Prostate gland (tissue), 2 donors: ENCODE measurements at regions not wholly inside any gene's neighbourhood (a gene's known extent, or its start where the extent isn't known, plus 50 kb on each side); places are given as distances from the start of the nearest gene placed in this dataset.

Experiments
- POLR2A ChIP-seq: fragments of 450-650 bp; IDR thresholded peaks from one replicate; pipeline ENCODE4 v1.6.1; 2016; ENCODE audit warnings: antibody characterized with exemption, mild to moderate bottlenecking
- TF ChIP-seq, protein P1 (sequence below), 4 experiments: fragments of 200-600 bp in 2 of 4; fragments of 450-650 bp in 2 of 4; sonication (generic) in 2 of 4; IDR thresholded peaks; 1 replicate in 3 of 4; 2 replicates in 1 of 4; pipeline ENCODE4 v1.5.1; 2016 to 2019; ENCODE audit warnings: antibody characterized with exemption in 4 of 4, mild to moderate bottlenecking in 2 of 4, moderate library complexity in 2 of 4

DNA sequence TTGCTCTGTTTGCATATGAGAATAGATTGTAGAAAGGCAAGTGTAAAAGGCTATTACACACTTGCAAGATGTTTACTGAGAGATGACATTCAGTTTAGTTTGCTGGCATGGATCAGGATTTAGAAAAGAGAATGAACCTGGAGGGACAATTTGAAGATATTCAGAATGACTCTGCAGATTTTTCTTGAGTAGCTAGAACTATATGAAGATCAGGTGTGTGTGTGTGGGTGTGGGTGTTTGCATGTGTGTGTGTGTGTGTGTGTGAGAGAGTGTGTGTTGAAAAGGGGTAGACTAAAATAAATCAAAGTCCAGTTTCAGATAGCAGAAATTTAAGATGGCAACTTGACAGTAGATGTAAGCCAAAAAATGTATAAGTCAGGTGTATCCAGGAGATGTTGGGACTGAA, 74.0 kb upstream of the ANXA1 start:
- TF ChIP-seq POLR2A, result no peak
- TF ChIP-seq, protein P1, sequence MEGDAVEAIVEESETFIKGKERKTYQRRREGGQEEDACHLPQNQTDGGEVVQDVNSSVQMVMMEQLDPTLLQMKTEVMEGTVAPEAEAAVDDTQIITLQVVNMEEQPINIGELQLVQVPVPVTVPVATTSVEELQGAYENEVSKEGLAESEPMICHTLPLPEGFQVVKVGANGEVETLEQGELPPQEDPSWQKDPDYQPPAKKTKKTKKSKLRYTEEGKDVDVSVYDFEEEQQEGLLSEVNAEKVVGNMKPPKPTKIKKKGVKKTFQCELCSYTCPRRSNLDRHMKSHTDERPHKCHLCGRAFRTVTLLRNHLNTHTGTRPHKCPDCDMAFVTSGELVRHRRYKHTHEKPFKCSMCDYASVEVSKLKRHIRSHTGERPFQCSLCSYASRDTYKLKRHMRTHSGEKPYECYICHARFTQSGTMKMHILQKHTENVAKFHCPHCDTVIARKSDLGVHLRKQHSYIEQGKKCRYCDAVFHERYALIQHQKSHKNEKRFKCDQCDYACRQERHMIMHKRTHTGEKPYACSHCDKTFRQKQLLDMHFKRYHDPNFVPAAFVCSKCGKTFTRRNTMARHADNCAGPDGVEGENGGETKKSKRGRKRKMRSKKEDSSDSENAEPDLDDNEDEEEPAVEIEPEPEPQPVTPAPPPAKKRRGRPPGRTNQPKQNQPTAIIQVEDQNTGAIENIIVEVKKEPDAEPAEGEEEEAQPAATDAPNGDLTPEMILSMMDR (IDR thresholded peaks at IDR 0.05), result no peak
